22Rv1 (cell line): ENCODE measurements at regions not wholly inside any gene's neighbourhood (a gene's known extent, or its start where the extent isn't known, plus 50 kb on each side); places are given as distances from the start of the nearest gene placed in this dataset.
"Not testable (repeated sequence)": the region's sequence is repeated elsewhere in the genome, so short reads cannot be mapped to it uniquely, and the experiment has no call there.

ENCODE experiments used
- H3K27ac ChIP-seq: fragments of 450-650 bp; 2 replicates; pipeline ENCODE4 v1.5.1; 2017
- CTCF ChIP-seq: fragments of 450-650 bp; IDR thresholded peaks from 2 replicates; pipeline ENCODE4 v1.5.1; 2017; ENCODE audit warnings: mild to moderate bottlenecking
- ZFX ChIP-seq: fragments of 450-650 bp; IDR thresholded peaks from 2 replicates; pipeline ENCODE4 v1.6.1; 2017; ENCODE audit warnings: antibody characterized with exemption, borderline replicate concordance

- TF ChIP-seq CTCF (no peak), ZFX (no peak)
- H3K27ac ChIP-seq, result no peak overlapping the region
Observed at GRCh38 chrX:51182545-51182944, 150.1 kb upstream of the NUDT10 start.

- TF ChIP-seq CTCF, result no peak
- TF ChIP-seq ZFX, result no peak
- H3K27ac ChIP-seq, result no peak overlapping the region
Observed at GRCh38 chrX:51192104-51192503, 140.5 kb upstream of the NUDT10 start.

GRCh38 chrX:51215266-51215665 lies 117.4 kb upstream of the NUDT10 start:
- H3K27ac ChIP-seq, result no peak overlapping the region
- TF ChIP-seq CTCF (no peak), ZFX (no peak)

GRCh38 chrX:51215856-51216255 lies 116.8 kb upstream of the NUDT10 start:
- TF ChIP-seq CTCF (no peak), ZFX (no peak)
- no peak overlapping the region for H3K27ac ChIP-seq

- TF ChIP-seq ZFX (no peak), CTCF (no peak)
- H3K27ac ChIP-seq, result no peak overlapping the region
Observed at GRCh38 chrX:51242212-51242611, 90.4 kb upstream of the NUDT10 start.

GRCh38 chrX:51257490-51257889 lies 75.1 kb upstream of the NUDT10 start:
- TF ChIP-seq CTCF, result no peak
- TF ChIP-seq ZFX, result no peak

GRCh38 chrX:51262271-51262670 lies 70.4 kb upstream of the NUDT10 start:
- H3K27ac ChIP-seq, result not testable (repeated sequence)

More at GRCh38 chrX:51257490-51257889, 75.1 kb upstream of the NUDT10 start:
- no peak overlapping the region for H3K27ac ChIP-seq

GRCh38 chrX:51272638-51273037 lies 60.0 kb upstream of the NUDT10 start:
- TF ChIP-seq ZFX (no peak), CTCF (no peak)
- H3K27ac ChIP-seq, result no peak overlapping the region
